H7 (cell line): ENCODE measurements at regions not wholly inside any gene's neighbourhood (a gene's known extent, or its start where the extent isn't known, plus 50 kb on each side); places are given as distances from the start of the nearest gene placed in this dataset.

Experiments
- DNase-seq: peaks from one replicate; pipeline ENCODE4 v3.0.0; 2012
- H3K27me3 ChIP-seq: 2 replicates; pipeline ENCODE4 v1.6.0; 2011; ENCODE audit warnings: mild to moderate bottlenecking, low read length; ENCODE audit not compliant: control insufficient read depth, insufficient read depth
- H3K36me3 ChIP-seq: replicated peaks from 2 replicates; pipeline ENCODE4 v1.5.1; 2011; ENCODE audit warnings: low read length; ENCODE audit not compliant: control insufficient read depth, insufficient read depth
- H3K4me3 ChIP-seq: 2 replicates; pipeline ENCODE4 v1.5.1; 2011; ENCODE audit warnings: low read depth, mild to moderate bottlenecking, control low read depth, low read length, moderate library complexity; ENCODE audit not compliant: insufficient read depth

DNA sequence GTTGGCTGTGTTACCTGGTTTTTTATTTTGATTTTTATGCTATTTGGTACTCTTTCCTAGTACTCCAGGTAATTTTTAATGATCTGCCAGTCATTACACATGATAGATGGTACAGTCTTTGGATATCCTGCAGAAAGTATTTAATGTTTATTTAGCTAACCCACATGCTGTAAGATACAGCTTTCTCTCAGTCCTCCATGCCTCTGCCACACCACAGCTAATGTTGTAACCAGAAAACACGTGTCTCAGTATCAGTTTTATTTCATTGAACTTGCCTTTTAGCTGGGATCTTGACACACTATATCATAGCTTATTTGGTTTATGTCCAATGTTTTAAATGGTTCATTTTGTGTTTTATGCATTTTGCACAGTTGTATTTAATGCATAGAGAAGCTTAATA lies 1648.4 kb downstream of the KCNT2 start:
- no peaks in the 10 kb centered on the region for H3K27me3 ChIP-seq
- no peaks in the 10 kb centered on the region for H3K36me3 ChIP-seq
- no peak overlapping the region for H3K4me3 ChIP-seq
- no peak for DNase-seq

DNA sequence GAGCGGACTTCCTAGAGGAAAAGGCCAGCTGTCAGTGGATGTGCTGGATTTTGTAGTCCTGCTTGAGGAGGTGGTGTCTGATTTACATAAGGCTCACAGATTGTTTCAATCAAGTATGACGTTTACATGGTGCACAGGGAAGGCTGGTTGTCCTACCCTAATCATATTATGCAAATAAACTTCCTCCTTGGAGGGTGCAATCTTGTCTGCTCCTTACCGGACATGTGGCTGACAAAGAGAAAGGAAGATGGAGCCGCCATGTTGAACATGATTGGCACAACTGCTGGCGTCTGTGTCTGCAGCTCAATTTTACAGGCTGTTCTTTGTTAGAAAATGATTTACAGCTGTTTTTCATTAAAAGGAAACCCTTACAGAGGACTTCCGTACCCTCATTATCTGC lies 1656.1 kb downstream of the KCNT2 start:
- DNase-seq: no peak
- H3K27me3 ChIP-seq: no peaks in the 10 kb centered on the region
- no peak overlapping the region for H3K4me3 ChIP-seq
- H3K36me3 ChIP-seq: no peaks in the 10 kb centered on the region

DNA sequence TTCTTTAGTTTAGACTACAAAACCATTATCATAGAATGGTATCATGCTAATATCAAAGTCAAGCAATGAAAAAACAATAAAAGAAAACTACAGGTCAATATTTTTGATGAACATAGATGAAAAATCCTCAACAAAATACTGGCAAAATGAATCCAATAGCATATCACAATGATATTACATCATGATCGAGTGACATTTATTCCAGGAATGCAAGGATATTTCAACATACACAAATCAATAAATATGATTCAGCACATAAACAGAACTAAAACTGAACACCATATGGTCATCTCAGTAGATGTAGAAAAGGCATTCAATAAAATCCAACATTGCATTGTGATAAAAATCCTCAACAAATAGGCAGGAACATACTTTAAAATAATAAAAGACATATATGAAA lies 1657.7 kb downstream of the KCNT2 start:
- no peaks in the 10 kb centered on the region for H3K36me3 ChIP-seq
- no peaks in the 10 kb centered on the region for H3K27me3 ChIP-seq
- H3K4me3 ChIP-seq: no peak overlapping the region
- DNase-seq: no peak

DNA sequence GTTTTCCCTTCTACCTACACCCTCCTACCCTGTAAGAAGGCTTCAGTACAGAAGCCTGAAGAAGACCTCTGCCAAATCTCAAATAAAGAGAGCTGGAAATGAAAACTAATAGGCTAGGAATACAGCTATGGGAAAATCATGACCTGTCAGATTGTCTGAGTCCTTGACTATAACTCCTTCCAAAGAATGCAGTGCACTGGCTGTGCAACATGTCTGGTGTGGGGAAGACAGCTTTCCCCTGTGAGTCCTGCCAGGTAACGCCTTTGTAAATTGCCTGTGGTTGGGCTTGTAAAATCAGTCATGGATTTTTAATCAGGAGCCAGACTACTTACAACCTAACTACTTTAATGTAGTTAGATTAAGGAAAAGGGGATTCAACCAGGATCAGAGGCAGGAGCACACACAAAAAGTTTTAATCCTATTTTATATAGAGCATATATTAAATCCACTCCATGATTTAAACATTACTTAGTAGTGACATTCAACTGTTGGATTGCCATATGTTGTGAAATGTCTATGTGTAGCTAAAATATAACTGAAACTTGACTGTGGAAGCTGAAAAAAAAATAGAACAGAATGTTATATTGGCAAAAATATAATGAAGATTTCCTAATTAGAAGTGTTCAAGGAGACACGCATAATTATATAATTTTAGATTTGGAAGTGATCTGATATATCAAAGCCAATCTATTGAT lies 1667.8 kb downstream of the KCNT2 start:
- DNase-seq: no peak
- Histone ChIP-seq H3K36me3 (no peaks in the 10 kb centered on the region), H3K27me3 (no peaks in the 10 kb centered on the region), H3K4me3 (no peak overlapping the region)

GRCh38 chr1:194935864-194936263 lies 1672.4 kb downstream of the KCNT2 start:
- H3K36me3 ChIP-seq: no peaks in the 10 kb centered on the region
- DNase-seq: no peak

DNA sequence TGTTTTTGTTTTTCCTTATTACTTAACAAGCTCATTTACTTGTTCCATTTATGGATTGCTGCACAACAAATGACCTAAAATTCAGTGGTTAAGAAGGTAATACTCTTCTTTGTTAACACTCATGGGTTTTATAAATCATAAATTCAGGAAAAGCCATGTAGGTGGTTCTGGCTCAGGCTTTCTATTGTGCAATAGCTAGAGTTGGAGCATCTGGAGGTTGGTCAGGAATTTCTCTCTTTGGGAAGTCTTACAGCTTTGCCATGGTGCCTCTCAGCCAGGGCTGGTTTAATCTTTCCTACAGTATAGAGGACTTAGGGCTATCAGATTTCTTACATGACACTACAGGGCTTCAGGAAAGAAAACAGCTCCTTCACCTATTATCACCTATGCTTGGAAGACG lies 1677.1 kb downstream of the KCNT2 start:
- H3K4me3 ChIP-seq: no peak overlapping the region
- no peaks in the 10 kb centered on the region for H3K36me3 ChIP-seq
- H3K27me3 ChIP-seq: no peaks in the 10 kb centered on the region
- DNase-seq: no peak

More at GRCh38 chr1:194935864-194936263, 1672.4 kb downstream of the KCNT2 start:
- no peak overlapping the region for H3K4me3 ChIP-seq
- no peaks in the 10 kb centered on the region for H3K27me3 ChIP-seq

DNA sequence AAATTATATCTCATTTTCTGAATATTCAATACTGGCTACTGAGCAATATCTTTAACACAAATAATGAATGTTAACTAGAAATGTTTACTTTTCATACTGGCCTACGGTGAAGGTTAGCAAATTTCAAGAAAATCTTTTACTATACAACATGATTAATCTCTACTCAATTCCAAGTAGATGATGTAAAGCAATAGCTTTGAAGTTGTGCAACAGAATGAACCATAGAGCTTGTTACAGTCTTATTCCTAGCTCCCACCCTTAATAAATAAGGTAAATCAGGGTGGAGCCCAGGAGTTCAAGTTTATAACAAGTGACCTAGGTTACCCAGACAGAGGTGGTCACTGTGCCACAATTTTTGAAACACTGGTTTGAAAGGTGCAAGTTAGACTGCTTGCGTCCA lies 1678.1 kb downstream of the KCNT2 start:
- Histone ChIP-seq H3K4me3 (no peak overlapping the region), H3K27me3 (no peaks in the 10 kb centered on the region)

GRCh38 chr1:194929357-194929756 lies 1678.9 kb downstream of the KCNT2 start:
- Histone ChIP-seq H3K36me3 (no peaks in the 10 kb centered on the region), H3K27me3 (no peaks in the 10 kb centered on the region), H3K4me3 (no peak overlapping the region)
- no peak for DNase-seq

More for the DNA sequence above, 1678.1 kb downstream of the KCNT2 start:
- DNase-seq: no peak
- no peaks in the 10 kb centered on the region for H3K36me3 ChIP-seq

DNA sequence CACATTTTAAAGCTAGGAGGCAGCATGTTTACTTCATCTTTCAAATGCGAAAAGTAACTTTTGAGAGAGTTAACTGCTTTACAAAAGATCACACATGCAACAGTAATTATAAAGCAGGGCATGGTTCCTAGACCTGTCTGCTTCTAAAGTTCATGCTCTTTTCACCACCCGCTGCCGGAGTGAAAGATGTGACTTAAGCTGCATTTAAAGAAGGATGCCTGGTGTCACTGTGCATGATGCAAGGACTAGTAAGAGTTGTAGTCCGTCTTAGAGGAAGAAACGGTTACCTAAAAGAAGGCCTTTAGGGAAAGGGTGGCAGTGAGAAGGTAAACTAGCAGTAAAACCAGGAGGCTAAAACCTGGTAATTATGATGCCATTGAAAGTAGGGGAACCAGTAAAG lies 1689.1 kb downstream of the KCNT2 start:
- Histone ChIP-seq H3K27me3 (no peaks in the 10 kb centered on the region), H3K4me3 (no peak overlapping the region), H3K36me3 (no peaks in the 10 kb centered on the region)
- DNase-seq: no peak

GRCh38 chr1:194917769-194918168 lies 1690.5 kb downstream of the KCNT2 start:
- Histone ChIP-seq H3K36me3 (no peaks in the 10 kb centered on the region), H3K27me3 (no peaks in the 10 kb centered on the region), H3K4me3 (no peak overlapping the region)
- no peak for DNase-seq

DNA sequence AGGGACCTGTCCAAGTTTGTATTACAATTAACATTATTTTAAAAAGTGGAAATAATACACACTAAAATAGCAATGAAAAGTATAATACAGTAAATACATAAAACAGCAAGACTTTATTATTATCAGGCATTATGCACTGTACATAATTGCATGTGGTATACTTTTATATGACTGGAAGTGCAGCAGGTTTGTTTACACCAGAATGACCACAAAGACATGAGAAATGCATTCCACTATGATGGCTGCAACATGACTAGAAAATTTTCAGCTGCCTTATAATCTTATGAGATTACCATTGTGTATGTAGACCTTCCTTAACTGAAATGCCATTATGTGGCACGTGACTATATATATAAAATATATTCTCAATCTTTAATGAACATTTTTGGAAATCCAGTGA lies 1699.6 kb downstream of the KCNT2 start:
- Histone ChIP-seq H3K27me3 (no peaks in the 10 kb centered on the region), H3K36me3 (no peaks in the 10 kb centered on the region), H3K4me3 (no peak overlapping the region)
- DNase-seq: no peak

DNA sequence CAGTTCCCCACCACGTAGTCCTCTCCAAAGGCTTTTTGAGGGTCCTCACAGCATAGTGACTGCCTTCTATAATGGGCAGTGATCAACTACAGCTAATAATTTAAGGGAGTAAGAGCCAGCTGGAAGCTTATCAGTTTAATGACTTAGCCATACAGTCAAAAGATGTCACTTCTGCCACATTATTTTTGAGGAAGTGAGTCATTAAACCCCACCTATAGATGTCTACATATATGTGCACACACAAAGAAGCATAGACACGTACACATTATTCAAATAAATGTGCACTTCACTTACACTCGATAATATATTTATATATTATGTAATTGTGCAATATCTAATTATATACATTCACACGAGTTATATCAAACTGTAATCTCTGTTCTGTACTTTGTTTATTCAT lies 1704.7 kb downstream of the KCNT2 start:
- no peaks in the 10 kb centered on the region for H3K36me3 ChIP-seq
- H3K27me3 ChIP-seq: no peaks in the 10 kb centered on the region
- no peak overlapping the region for H3K4me3 ChIP-seq
- DNase-seq: no peak

GRCh38 chr1:194889310-194889709 lies 1702.9 kb upstream of the B3GALT2 start:
- DNase-seq: no peak
- no peaks in the 10 kb centered on the region for H3K36me3 ChIP-seq
- no peaks in the 10 kb centered on the region for H3K27me3 ChIP-seq
- H3K4me3 ChIP-seq: no peak overlapping the region

- DNase-seq: no peak
- H3K27me3 ChIP-seq: no peaks in the 10 kb centered on the region
- H3K4me3 ChIP-seq: no peak overlapping the region
- H3K36me3 ChIP-seq: no peaks in the 10 kb centered on the region
These were observed 1684.4 kb upstream of the B3GALT2 start for GRCh38 chr1:194870860-194871259.

DNA sequence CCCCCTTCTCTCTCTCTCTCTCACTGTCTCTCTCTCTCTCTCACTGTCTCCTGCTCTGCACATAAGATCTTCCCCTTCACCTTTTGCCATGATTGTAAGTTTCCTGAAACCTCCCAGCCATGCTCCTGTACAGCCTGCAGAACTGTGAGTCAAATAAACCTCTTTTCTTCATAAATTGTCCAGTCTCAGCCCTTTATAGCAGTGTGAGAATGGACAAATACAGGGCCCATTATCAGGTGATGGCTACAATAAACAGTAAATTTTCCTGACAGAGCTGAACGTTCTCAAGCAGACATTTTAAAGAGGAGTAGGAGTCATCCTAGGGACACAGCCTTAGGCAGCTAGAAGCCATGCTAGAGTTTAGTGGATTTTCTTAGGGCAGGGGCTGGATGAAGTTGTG lies 1679.7 kb upstream of the B3GALT2 start:
- Histone ChIP-seq H3K27me3 (no peaks in the 10 kb centered on the region), H3K4me3 (no peak overlapping the region), H3K36me3 (no peaks in the 10 kb centered on the region)
- DNase-seq: no peak

DNA sequence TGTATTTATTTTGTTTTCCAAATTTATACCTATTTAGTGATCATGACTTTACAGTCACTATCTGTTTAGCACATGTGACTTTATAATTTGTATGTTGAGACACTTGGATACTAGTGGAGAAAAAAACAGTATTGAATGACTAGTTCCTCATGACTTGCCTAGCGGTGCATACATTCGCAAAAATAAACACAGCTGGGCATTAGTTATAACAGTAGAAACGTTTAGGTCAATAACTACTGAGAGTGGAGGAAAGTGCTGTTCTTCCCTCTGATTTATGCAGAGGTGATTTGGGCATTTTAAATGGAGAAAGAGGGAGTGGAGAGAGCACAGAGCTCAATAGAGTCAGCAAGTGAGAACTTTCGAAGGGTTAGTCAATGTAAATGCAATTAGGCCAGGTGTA lies 1679.0 kb upstream of the B3GALT2 start:
- DNase-seq: no peak
- Histone ChIP-seq H3K4me3 (no peak overlapping the region), H3K36me3 (no peaks in the 10 kb centered on the region), H3K27me3 (no peaks in the 10 kb centered on the region)
